ENCODE measurements at regions not wholly inside any gene's neighbourhood (a gene's known extent, or its start where the extent isn't known, plus 50 kb on each side); places are given as distances from the start of the nearest gene placed in this dataset.

DNA sequence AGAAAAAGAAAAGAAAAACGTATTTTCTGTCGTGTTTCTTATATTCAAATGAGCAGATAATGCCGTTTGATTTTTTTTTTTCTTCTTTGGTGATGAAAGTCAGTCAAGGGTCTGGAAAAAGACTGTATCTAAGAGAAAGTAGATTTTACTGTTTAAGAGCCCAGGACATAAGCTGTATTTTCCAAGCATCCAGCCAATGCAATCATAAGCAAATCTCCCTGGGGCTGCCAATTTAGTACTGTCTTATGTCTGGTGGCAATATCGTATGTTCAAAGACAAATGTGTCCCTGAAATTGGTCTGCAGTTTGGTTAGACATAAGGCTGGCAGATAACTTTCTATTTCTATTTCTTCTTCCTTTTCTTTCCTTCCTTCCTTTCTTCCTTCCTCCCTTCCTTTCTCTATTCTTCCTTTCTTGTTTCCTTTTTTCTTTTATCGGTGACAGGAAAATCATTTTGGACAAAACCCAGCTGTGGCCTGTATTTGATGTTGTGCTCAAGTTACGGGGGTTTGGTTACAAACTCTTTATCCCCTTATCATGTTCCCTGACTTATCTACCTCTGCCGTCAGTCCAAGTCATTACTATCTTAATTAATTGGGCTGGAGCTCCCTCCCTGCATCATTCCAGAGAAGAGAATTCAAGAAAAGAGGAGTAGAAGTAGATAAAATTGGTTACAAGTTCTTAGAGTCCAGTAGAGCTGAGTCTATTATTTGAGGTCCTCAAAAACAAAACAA lies 683.4 kb upstream of the FSHR start:
- H3K27me3 ChIP-seq (replicated peaks; ENCODE audit: control insufficient read depth, insufficient read depth, low read length): no peaks in the 10 kb centered on the region
- TF ChIP-seq, protein P1, sequence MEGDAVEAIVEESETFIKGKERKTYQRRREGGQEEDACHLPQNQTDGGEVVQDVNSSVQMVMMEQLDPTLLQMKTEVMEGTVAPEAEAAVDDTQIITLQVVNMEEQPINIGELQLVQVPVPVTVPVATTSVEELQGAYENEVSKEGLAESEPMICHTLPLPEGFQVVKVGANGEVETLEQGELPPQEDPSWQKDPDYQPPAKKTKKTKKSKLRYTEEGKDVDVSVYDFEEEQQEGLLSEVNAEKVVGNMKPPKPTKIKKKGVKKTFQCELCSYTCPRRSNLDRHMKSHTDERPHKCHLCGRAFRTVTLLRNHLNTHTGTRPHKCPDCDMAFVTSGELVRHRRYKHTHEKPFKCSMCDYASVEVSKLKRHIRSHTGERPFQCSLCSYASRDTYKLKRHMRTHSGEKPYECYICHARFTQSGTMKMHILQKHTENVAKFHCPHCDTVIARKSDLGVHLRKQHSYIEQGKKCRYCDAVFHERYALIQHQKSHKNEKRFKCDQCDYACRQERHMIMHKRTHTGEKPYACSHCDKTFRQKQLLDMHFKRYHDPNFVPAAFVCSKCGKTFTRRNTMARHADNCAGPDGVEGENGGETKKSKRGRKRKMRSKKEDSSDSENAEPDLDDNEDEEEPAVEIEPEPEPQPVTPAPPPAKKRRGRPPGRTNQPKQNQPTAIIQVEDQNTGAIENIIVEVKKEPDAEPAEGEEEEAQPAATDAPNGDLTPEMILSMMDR (IDR thresholded peaks at IDR 0.05; ENCODE audit: insufficient read depth, low read length, poor library complexity, severe bottlenecking): no peak
- DNase-seq (ENCODE audit: extremely low read depth, insufficient read length): no peak
- no peaks in the 10 kb centered on the region for H3K36me3 ChIP-seq (ENCODE audit: control insufficient read depth, insufficient read depth, low read length)
- no peak overlapping the region for H3K4me3 ChIP-seq (replicated peaks; ENCODE audit: low read depth, low read length)

- H3K36me3 ChIP-seq (ENCODE audit: control insufficient read depth, insufficient read depth, low read length): no peaks in the 10 kb centered on the region
- DNase-seq (ENCODE audit: extremely low read depth, insufficient read length): no peak
- H3K27me3 ChIP-seq (replicated peaks; ENCODE audit: control insufficient read depth, insufficient read depth, low read length): no peaks in the 10 kb centered on the region
- TF ChIP-seq, protein P1 (IDR thresholded peaks at IDR 0.05; ENCODE audit: insufficient read depth, low read length, poor library complexity, severe bottlenecking): no peak
- H3K4me3 ChIP-seq (replicated peaks; ENCODE audit: low read depth, low read length): no peak overlapping the region
These were observed 681.7 kb upstream of the FSHR start for GRCh38 chr2:49836017-49836416.

GRCh38 chr2:49834433-49834832 lies 680.1 kb upstream of the FSHR start:
- Histone ChIP-seq H3K4me3 (replicated peaks; ENCODE audit: low read depth, low read length) (no peak overlapping the region), H3K36me3 (ENCODE audit: control insufficient read depth, insufficient read depth, low read length) (no peaks in the 10 kb centered on the region), H3K27me3 (replicated peaks; ENCODE audit: control insufficient read depth, insufficient read depth, low read length) (no peaks in the 10 kb centered on the region)
- DNase-seq (ENCODE audit: extremely low read depth, insufficient read length): no peak
- TF ChIP-seq, protein P1 (IDR thresholded peaks at IDR 0.05; ENCODE audit: insufficient read depth, low read length, poor library complexity, severe bottlenecking): no peak

DNA sequence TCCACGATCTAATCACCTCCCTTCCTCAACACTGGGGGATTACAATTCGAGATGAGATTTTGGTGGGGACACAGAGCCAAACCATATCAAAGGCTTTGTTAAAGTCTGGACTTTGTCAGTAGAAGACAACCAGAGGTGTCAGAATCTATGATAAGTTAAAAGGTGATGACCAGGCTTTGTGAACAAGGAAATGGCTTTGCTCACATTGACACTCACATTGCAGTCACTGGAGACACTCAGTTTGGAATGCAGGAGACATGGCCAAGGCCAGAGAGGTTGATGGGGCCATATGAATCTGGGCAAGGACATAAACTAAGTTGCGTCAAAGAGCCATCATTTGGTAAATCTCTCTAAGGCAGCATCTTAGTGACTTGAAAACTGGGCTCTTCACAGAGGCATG lies 678.2 kb upstream of the FSHR start:
- no peaks in the 10 kb centered on the region for H3K27me3 ChIP-seq (replicated peaks; ENCODE audit: control insufficient read depth, insufficient read depth, low read length)
- TF ChIP-seq, protein P1 (IDR thresholded peaks at IDR 0.05; ENCODE audit: insufficient read depth, low read length, poor library complexity, severe bottlenecking): no peak
- no peak for DNase-seq (ENCODE audit: extremely low read depth, insufficient read length)
- no peaks in the 10 kb centered on the region for H3K36me3 ChIP-seq (ENCODE audit: control insufficient read depth, insufficient read depth, low read length)
- no peak overlapping the region for H3K4me3 ChIP-seq (replicated peaks; ENCODE audit: low read depth, low read length)

DNA sequence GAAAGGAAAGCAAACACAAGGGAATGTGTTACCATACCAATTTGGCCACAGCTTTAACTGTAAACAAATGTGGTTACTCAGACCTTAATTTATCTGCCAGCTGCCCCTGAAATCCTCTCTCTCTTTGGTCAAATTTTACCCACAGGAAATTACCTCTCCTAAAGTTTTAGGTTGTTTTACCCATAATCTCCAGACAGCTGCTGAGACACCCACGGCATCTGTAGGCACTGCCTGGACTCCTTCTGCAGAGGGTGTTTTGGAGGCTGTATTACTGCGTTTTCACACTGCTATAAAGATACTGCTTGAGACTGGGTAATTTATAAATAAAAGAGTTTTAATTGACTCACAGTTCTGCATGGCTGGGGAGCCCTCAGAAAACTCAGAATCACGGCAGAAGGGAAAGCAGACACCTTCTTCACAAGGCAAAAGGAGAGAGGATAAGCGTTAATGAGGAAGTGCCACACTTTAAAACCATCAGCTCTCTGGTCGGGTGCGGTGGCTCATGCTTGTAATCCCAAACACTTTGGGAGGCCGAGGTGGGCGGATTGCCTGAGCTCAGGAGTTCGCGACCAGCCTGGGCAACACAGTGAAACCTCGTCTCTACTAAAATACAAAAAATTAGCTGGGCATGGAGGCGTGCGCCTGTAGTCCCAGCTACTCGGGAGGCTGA lies 677.5 kb upstream of the FSHR start:
- TF ChIP-seq, protein P1 (IDR thresholded peaks at IDR 0.05; ENCODE audit: insufficient read depth, low read length, poor library complexity, severe bottlenecking): no peak
- H3K4me3 ChIP-seq (replicated peaks; ENCODE audit: low read depth, low read length): no peak overlapping the region
- no peaks in the 10 kb centered on the region for H3K27me3 ChIP-seq (replicated peaks; ENCODE audit: control insufficient read depth, insufficient read depth, low read length)
- DNase-seq (ENCODE audit: extremely low read depth, insufficient read length): no peak
- H3K36me3 ChIP-seq (ENCODE audit: control insufficient read depth, insufficient read depth, low read length): no peaks in the 10 kb centered on the region

Measured in GM06990 (cell line).